ENCODE measurements at regions not wholly inside any gene's neighbourhood (a gene's known extent, or its start where the extent isn't known, plus 50 kb on each side); places are given as distances from the start of the nearest gene placed in this dataset.

GRCh38 chr12:107492393-107493134 is 193.0 kb upstream of the PWP1 start:
- peaks cover 14% of the 10 kb centered on the region for H3K27me3 Mint-ChIP-seq (ENCODE audit: low read depth)
- Histone ChIP-seq H4K5ac (ENCODE audit: insufficient read length, low read depth, low read length) (no peak overlapping the region), H3K23ac (ENCODE audit: insufficient read length, low read depth, low read length) (no peak overlapping the region), H4K20me1 (ENCODE audit: control insufficient read depth, insufficient read depth, insufficient read length) (no peaks in the 10 kb centered on the region), H4K91ac (ENCODE audit: insufficient read length, low read depth, low read length) (no peak overlapping the region), H2BK120ac (ENCODE audit: low read depth, low read length, poor library complexity, severe bottlenecking) (no peak overlapping the region), H3K79me2 (ENCODE audit: insufficient read depth, low read length) (no peaks in the 10 kb centered on the region), H3K27ac (ENCODE audit: insufficient read length, low read depth, low read length) (no peak overlapping the region), H2BK15ac (ENCODE audit: low read depth, low read length) (no peak overlapping the region), H3K18ac (ENCODE audit: insufficient read length, low read depth, low read length) (no peak overlapping the region), H3K4me2 (ENCODE audit: insufficient read depth, insufficient read length, low read length) (no peak overlapping the region), H3K9me3 (ENCODE audit: control insufficient read depth, low read depth, low read length) (no peaks in the 10 kb centered on the region), H4K8ac (replicated peaks; ENCODE audit: insufficient read length, low read depth, low read length) (no peak overlapping the region), H3K27me3 (ENCODE audit: insufficient read depth, low read length) (no peaks in the 10 kb centered on the region), H3K79me1 (ENCODE audit: insufficient read depth, low read depth, low read length, poor library complexity, severe bottlenecking) (no peaks in the 10 kb centered on the region), H3K9ac (ENCODE audit: extremely low read depth, insufficient read length, low read length) (no peak overlapping the region), H2AFZ (ENCODE audit: low read length) (no peak overlapping the region), H2BK20ac (ENCODE audit: low read depth, low read length, poor library complexity, severe bottlenecking) (no peak overlapping the region), H3K56ac (ENCODE audit: insufficient read length, low read depth, low read length) (no peak overlapping the region), H3K14ac (ENCODE audit: insufficient read depth, low read length) (no peak overlapping the region), H2AK5ac (ENCODE audit: insufficient read length, low read length) (no peak overlapping the region), H3T11ph (ENCODE audit: low read length) (no peak overlapping the region), H3K4me1 (ENCODE audit: insufficient read depth, low read length) (peaks cover 5% of the 10 kb centered on the region; the same call in 1 of the 2 replicates), H2BK5ac (ENCODE audit: insufficient read length, low read length) (no peak overlapping the region), H3K4ac (ENCODE audit: low read depth, low read length) (no peak overlapping the region), H2BK12ac (ENCODE audit: insufficient read length, low read depth, low read length) (no peak overlapping the region), H3K23me2 (ENCODE audit: insufficient read length, low read depth, low read length, poor library complexity, severe bottlenecking) (no peaks in the 10 kb centered on the region)
- H3K9me3 Mint-ChIP-seq: no peaks in the 10 kb centered on the region; a peak in 2 of 5 replicates
- DNase-seq: no peak
- no CpG with 5 or more reads among the region's 6 CpGs for WGBS (ENCODE audit: extremely low coverage, insufficient read length, low lambda C conversion rate)
- peaks cover 0 to 1% (median 0%) of the 10 kb centered on the region in 3 experiments; a peak in 1 of 7 replicates for H3K36me3 Mint-ChIP-seq (ENCODE audit: insufficient read depth in 1 of 3, low read depth in 3 of 3)
- H3K4me1 Mint-ChIP-seq: peaks cover 11 to 19% of the 10 kb centered on the region in 2 experiments
- no peak for TF ChIP-seq CTCF (conservative IDR thresholded peaks at IDR 0.05)
- no peak overlapping the region for H3K4me3 Mint-ChIP-seq
- peak overlapping the region in 1 of 3 experiments; percentile 37; a peak in 1 of 7 replicates for H3K27ac Mint-ChIP-seq

Measured in H9 (cell line).